ENCODE measurements at regions not wholly inside any gene's neighbourhood (a gene's known extent, or its start where the extent isn't known, plus 50 kb on each side); places are given as distances from the start of the nearest gene placed in this dataset.
"Not testable (repeated sequence)": the region's sequence is repeated elsewhere in the genome, so short reads cannot be mapped to it uniquely, and the experiment has no call there.

DNA sequence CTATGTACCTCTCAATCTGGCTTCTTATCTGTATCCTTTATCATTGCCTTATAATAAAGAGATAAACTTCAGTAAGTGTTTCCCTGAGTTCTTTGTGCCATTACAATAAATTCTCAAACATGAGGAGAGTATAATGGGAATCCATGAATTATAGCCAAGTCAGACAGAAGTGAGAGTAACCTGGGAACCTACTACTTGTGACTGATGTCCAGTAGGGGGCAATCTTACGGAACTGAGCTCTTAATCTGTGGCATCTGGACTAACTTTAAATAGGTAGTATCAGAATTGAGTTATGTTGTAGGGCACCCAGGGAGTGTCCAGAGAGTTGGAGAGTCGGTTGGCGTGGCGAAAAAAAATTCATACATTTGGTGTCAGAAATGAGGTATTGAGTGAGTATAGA lies 542.6 kb downstream of the ZBBX start:
- no peak for TF ChIP-seq POLR2AphosphoS5 (IDR thresholded peaks at IDR 0.05; ENCODE audit: insufficient read depth in 1 of 2, low read depth in 1 of 2)
- TF ChIP-seq POLR2A (IDR thresholded peaks at IDR 0.05), result no peak
- no peak for TF ChIP-seq CTCF (IDR thresholded peaks at IDR 0.05)
- H3K27ac ChIP-seq, result no peak overlapping the region
- DNase-seq (ENCODE audit: extremely low spot score in 2 of 2), result no peak
- no peaks in the 10 kb centered on the region for H3K36me3 ChIP-seq
- H3K4me3 ChIP-seq, result no peak overlapping the region
- no peaks in the 10 kb centered on the region for H3K4me1 ChIP-seq
- intact Hi-C loops (cut with DNase I), result no loop called here
- H3K9me3 ChIP-seq, result no peaks in the 10 kb centered on the region
- no peaks in the 10 kb centered on the region for H3K27me3 ChIP-seq

DNA sequence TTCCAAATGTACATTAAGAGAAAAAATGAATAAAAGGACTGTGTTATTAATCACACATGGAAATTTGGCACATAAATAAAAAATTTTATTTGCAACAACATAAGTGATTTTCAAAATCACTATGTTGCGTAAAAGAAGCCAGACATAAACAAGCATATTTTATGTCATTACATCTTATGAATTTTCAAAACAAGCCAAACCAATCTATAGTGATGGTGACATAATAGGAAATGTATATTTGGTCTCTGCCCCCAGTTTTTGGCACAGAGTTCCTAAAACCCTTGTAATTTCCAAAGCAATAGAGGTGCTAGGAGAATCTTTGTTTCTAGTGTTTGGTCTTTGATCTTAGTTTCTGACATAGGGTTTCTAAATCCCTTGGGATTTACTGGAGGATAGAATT lies 543.3 kb downstream of the ZBBX start:
- no peaks in the 10 kb centered on the region for H3K36me3 ChIP-seq
- intact Hi-C loops (cut with DNase I), result no loop called here

DNA sequence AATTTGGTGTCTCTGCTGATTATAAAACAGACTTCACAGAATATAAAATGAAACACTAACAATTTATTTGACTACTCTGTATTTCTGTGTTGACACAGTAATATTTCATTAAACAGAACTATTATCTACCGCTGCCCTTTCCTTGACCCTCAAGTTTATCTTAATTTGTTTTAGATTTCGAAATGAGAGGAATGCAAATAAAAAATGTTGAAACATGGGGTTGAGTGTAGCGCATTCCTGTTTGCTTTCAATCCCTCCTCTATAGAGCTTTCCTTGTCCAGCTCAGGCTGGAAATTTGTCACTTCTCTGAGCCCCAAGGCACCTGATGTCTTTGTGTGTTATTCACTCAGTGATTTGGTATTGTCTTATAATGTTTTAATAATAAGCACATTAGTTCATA lies 550.2 kb downstream of the ZBBX start:
- Histone ChIP-seq H3K36me3 (no peaks in the 10 kb centered on the region), H3K4me1 (no peaks in the 10 kb centered on the region), H3K4me3 (no peak overlapping the region), H3K9me3 (no peaks in the 10 kb centered on the region), H3K27ac (no peak overlapping the region), H3K27me3 (no peaks in the 10 kb centered on the region)
- intact Hi-C loops (cut with DNase I), result no loop called here
- no peak for DNase-seq (ENCODE audit: extremely low spot score in 2 of 2)
- TF ChIP-seq POLR2A (IDR thresholded peaks at IDR 0.05) (no peak), POLR2AphosphoS5 (IDR thresholded peaks at IDR 0.05; ENCODE audit: insufficient read depth in 1 of 2, low read depth in 1 of 2) (no peak), CTCF (IDR thresholded peaks at IDR 0.05) (no peak)

More for the DNA sequence above, 543.3 kb downstream of the ZBBX start:
- Histone ChIP-seq H3K4me3 (no peak overlapping the region), H3K4me1 (no peaks in the 10 kb centered on the region), H3K9me3 (no peaks in the 10 kb centered on the region), H3K27ac (no peak overlapping the region), H3K27me3 (no peaks in the 10 kb centered on the region)
- DNase-seq (ENCODE audit: extremely low spot score in 2 of 2), result no peak
- TF ChIP-seq POLR2A (IDR thresholded peaks at IDR 0.05) (no peak), POLR2AphosphoS5 (IDR thresholded peaks at IDR 0.05; ENCODE audit: insufficient read depth in 1 of 2, low read depth in 1 of 2) (no peak), CTCF (IDR thresholded peaks at IDR 0.05) (no peak)

GRCh38 chr3:166818464-166818863 lies 561.6 kb downstream of the ZBBX start:
- intact Hi-C loops (cut with DNase I), result no loop called here
- DNase-seq (ENCODE audit: extremely low spot score in 2 of 2), result no peak
- Histone ChIP-seq H3K4me3 (no peak overlapping the region), H3K9me3 (no peaks in the 10 kb centered on the region), H3K4me1 (no peaks in the 10 kb centered on the region), H3K36me3 (no peaks in the 10 kb centered on the region), H3K27ac (no peak overlapping the region), H3K27me3 (no peaks in the 10 kb centered on the region)
- no peak for TF ChIP-seq CTCF (IDR thresholded peaks at IDR 0.05)
- TF ChIP-seq POLR2AphosphoS5 (IDR thresholded peaks at IDR 0.05; ENCODE audit: insufficient read depth in 1 of 2, low read depth in 1 of 2), result no peak
- TF ChIP-seq POLR2A (IDR thresholded peaks at IDR 0.05), result no peak

DNA sequence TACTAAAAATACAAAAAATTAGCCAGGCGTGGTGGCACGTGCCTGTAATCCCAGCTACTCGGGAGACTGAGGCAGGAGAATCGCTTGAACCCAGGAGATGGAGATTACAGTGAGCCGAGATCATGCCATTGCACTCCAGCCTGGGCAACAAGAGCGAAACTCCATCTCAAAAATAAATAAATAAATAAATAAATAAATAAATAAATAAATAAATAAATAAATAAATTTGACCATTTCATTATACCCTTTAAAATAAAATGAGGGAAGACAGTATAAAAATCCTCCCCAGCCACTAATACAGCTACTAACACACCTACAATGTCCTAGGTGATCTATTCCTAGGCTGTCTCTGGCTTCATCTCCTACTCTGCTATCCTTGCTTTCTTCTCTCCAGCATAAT lies 562.8 kb downstream of the ZBBX start:
- H3K9me3 ChIP-seq; H3K4me1 ChIP-seq; DNase-seq (ENCODE audit: extremely low spot score in 2 of 2); H3K27me3 ChIP-seq; H3K36me3 ChIP-seq; H3K4me3 ChIP-seq; intact Hi-C loops (cut with DNase I); H3K27ac ChIP-seq: not testable (repeated sequence)

All from vagina (tissue), 2 donors.